ENCODE measurements at regions not wholly inside any gene's neighbourhood (a gene's known extent, or its start where the extent isn't known, plus 50 kb on each side); places are given as distances from the start of the nearest gene placed in this dataset.

GRCh38 chr3:64945171-64945729 is 257.4 kb upstream of the ADAMTS9 start:
- Histone ChIP-seq H3K4me1 (peaks cover 15% of the 10 kb centered on the region), H3K9me3 (no peaks in the 10 kb centered on the region), H3K36me3 (ENCODE audit: insufficient read depth in 1 of 2, low read depth in 1 of 2) (no peaks in the 10 kb centered on the region), H3K27ac (peak overlapping the region; percentile 46), H3K4me3 (peak overlapping the region; percentile 1), H3K27me3 (ENCODE audit: insufficient read depth in 3 of 3, low read length in 2 of 3) (no peaks in the 10 kb centered on the region)
- WGBS, 3 donors: 6 to 8% (median 7%) methylated on average over 6 of the region's 6 CpGs
- ATAC-seq: peak in 3 of 4 donors; percentile 72 to 93 (median 90)
- DNase-seq: peak in 1 of 2 donors; percentile 59
- TF ChIP-seq CTCF (IDR thresholded peaks at IDR 0.05): no peak
- intact Hi-C loops (cut with DNase I): no loop called here

DNA sequence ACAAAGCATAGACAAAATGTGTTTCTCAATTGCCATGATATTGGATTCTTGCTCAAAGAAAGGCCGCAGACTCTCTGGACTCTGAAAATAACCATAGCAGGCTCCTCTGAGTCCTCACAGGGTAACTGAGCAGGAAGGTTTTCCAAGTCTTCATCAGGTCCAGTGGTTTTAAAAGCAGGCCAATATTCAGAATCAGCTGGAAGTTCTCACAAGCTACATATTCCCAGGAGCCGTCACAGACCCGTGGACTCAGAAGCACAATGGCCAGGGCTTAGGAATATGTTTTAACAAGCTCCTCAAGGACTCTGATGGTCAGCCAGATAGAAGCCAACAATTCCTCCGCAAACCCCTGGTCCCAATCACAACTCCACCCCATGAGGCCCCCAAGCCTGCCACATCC is 256.1 kb upstream of the ADAMTS9 start:
- DNase-seq (no peak), ATAC-seq (no peak)
- H3K27me3 ChIP-seq (ENCODE audit: insufficient read depth in 3 of 3, low read length in 2 of 3): no peaks in the 10 kb centered on the region
- TF ChIP-seq CTCF (IDR thresholded peaks at IDR 0.05): no peak
- intact Hi-C loops (cut with DNase I): loop anchor here in 1 of 2 donors (5.0 kb wide), 1 partner anchor 42 kb away; no protein-coding TSS in a partner anchor
- H3K36me3 ChIP-seq (ENCODE audit: insufficient read depth in 1 of 2, low read depth in 1 of 2): no peaks in the 10 kb centered on the region
- H3K9me3 ChIP-seq: no peaks in the 10 kb centered on the region
- WGBS, 3 donors: 62 to 68% (median 65%) methylated on average over 4 of the region's 4 CpGs
- H3K27ac ChIP-seq: peak overlapping the region; percentile 46
- no peak overlapping the region for H3K4me3 ChIP-seq
- H3K4me1 ChIP-seq: peaks cover 20% of the 10 kb centered on the region

GRCh38 chr3:64940596-64941348 is 253.0 kb upstream of the ADAMTS9 start:
- H3K4me3 ChIP-seq: no peak overlapping the region
- H3K4me1 ChIP-seq: peaks cover 20% of the 10 kb centered on the region
- no peak for TF ChIP-seq CTCF (IDR thresholded peaks at IDR 0.05)
- intact Hi-C loops (cut with DNase I): loop anchor here in 1 of 2 donors (5.0 kb wide), 1 partner anchor 38 kb away; no protein-coding TSS in a partner anchor
- no peak for DNase-seq
- no peaks in the 10 kb centered on the region for H3K9me3 ChIP-seq
- ATAC-seq: no peak
- WGBS, 3 donors: 32 to 42% (median 39%) methylated on average over 10 of the region's 10 CpGs
- H3K36me3 ChIP-seq (ENCODE audit: insufficient read depth in 1 of 2, low read depth in 1 of 2): no peaks in the 10 kb centered on the region
- H3K27ac ChIP-seq: no peak overlapping the region
- no peaks in the 10 kb centered on the region for H3K27me3 ChIP-seq (ENCODE audit: insufficient read depth in 3 of 3, low read length in 2 of 3)

- ATAC-seq (peak in 2 of 4 donors; percentile 28 to 43), DNase-seq (no peak)
- Histone ChIP-seq H3K36me3 (ENCODE audit: insufficient read depth in 1 of 2, low read depth in 1 of 2) (no peaks in the 10 kb centered on the region), H3K27me3 (ENCODE audit: insufficient read depth in 3 of 3, low read length in 2 of 3) (no peaks in the 10 kb centered on the region), H3K4me1 (peaks cover 17% of the 10 kb centered on the region), H3K4me3 (no peak overlapping the region), H3K9me3 (no peaks in the 10 kb centered on the region), H3K27ac (no peak overlapping the region)
- TF ChIP-seq CTCF (IDR thresholded peaks at IDR 0.05): no peak
- intact Hi-C loops (cut with DNase I): loop anchor here in 1 of 2 donors (5.0 kb wide), 1 partner anchor 38 kb away; no protein-coding TSS in a partner anchor
- WGBS, 3 donors: 38 to 52% (median 45%) methylated on average over 10 of the region's 10 CpGs
Measured at GRCh38 chr3:64939747-64940450, 252.1 kb upstream of the ADAMTS9 start.
